ENCODE measurements at regions not wholly inside any gene's neighbourhood (a gene's known extent, or its start where the extent isn't known, plus 50 kb on each side); places are given as distances from the start of the nearest gene placed in this dataset.

- no peak for DNase-seq (ENCODE audit: low spot score in 2 of 2)
- WGBS, 2 donors, result 62 to 80% methylated on average over 4 of the region's 4 CpGs
- H3K27me3 ChIP-seq, result no peaks in the 10 kb centered on the region
- TF ChIP-seq CTCF (IDR thresholded peaks at IDR 0.05), result no peak
- H3K27ac ChIP-seq, result no peak overlapping the region
- no peaks in the 10 kb centered on the region for H3K36me3 ChIP-seq
- H3K9me3 ChIP-seq, result peaks cover 0 to 8% (median 0%) of the 10 kb centered on the region in 4 donors
- no peak overlapping the region for H3K4me3 ChIP-seq
- H3K4me1 ChIP-seq, result peaks cover 0 to 7% (median 0%) of the 10 kb centered on the region in 4 donors
Observed at GRCh38 chr5:5782402-5782801, 359.9 kb downstream of the ICE1 start.

- Histone ChIP-seq H3K9me3 (no peaks in the 10 kb centered on the region), H3K36me3 (no peaks in the 10 kb centered on the region), H3K27me3 (no peaks in the 10 kb centered on the region), H3K4me3 (no peak overlapping the region), H3K27ac (no peak overlapping the region), H3K4me1 (peaks cover 0 to 7% (median 0%) of the 10 kb centered on the region in 4 donors)
- 87 to 94% methylated on average over 3 of the region's 3 CpGs for WGBS, 2 donors
- TF ChIP-seq POLR2A (IDR thresholded peaks at IDR 0.05), result no peak
- TF ChIP-seq EP300 (IDR thresholded peaks at IDR 0.05), result no peak
- TF ChIP-seq CTCF (IDR thresholded peaks at IDR 0.05), result no peak
- DNase-seq (ENCODE audit: low spot score in 2 of 2), result no peak
Observed at GRCh38 chr5:5781335-5781734, 358.9 kb downstream of the ICE1 start.

GRCh38 chr5:5780253-5780652 lies 357.8 kb downstream of the ICE1 start:
- Histone ChIP-seq H3K9me3 (no peaks in the 10 kb centered on the region), H3K27ac (no peak overlapping the region), H3K36me3 (no peaks in the 10 kb centered on the region), H3K27me3 (no peaks in the 10 kb centered on the region), H3K4me3 (no peak overlapping the region), H3K4me1 (peaks cover 0 to 7% (median 0%) of the 10 kb centered on the region in 4 donors)
- 87% methylated on average over 3 of the region's 3 CpGs for WGBS, 2 donors
- TF ChIP-seq CTCF (IDR thresholded peaks at IDR 0.05) (no peak), POLR2A (IDR thresholded peaks at IDR 0.05) (no peak)
- no peak for DNase-seq (ENCODE audit: low spot score in 2 of 2)

GRCh38 chr5:5777013-5777412 lies 354.5 kb downstream of the ICE1 start:
- Histone ChIP-seq H3K4me1 (no peaks in the 10 kb centered on the region), H3K27me3 (no peaks in the 10 kb centered on the region), H3K4me3 (no peak overlapping the region), H3K27ac (no peak overlapping the region), H3K9me3 (no peaks in the 10 kb centered on the region), H3K36me3 (no peaks in the 10 kb centered on the region)
- 67 to 76% methylated on average over 2 of the region's 2 CpGs for WGBS, 2 donors
- DNase-seq (ENCODE audit: low spot score in 2 of 2), result no peak
- TF ChIP-seq CTCF (IDR thresholded peaks at IDR 0.05) (no peak), POLR2A (IDR thresholded peaks at IDR 0.05) (no peak), EP300 (IDR thresholded peaks at IDR 0.05) (no peak)

- no peaks in the 10 kb centered on the region for H3K4me1 ChIP-seq
- no peak for DNase-seq (ENCODE audit: low spot score in 2 of 2)
- no peak overlapping the region for H3K27ac ChIP-seq
- H3K4me3 ChIP-seq, result no peak overlapping the region
- H3K9me3 ChIP-seq, result no peaks in the 10 kb centered on the region
- TF ChIP-seq POLR2A (IDR thresholded peaks at IDR 0.05) (no peak), EP300 (IDR thresholded peaks at IDR 0.05) (no peak), CTCF (IDR thresholded peaks at IDR 0.05) (no peak)
- 82 to 94% methylated on average over 3 of the region's 3 CpGs for WGBS, 2 donors
- H3K27me3 ChIP-seq, result no peaks in the 10 kb centered on the region
- H3K36me3 ChIP-seq, result no peaks in the 10 kb centered on the region
Observed at GRCh38 chr5:5772202-5772601, 349.7 kb downstream of the ICE1 start.
